22Rv1 (cell line): ENCODE measurements at regions not wholly inside any gene's neighbourhood (a gene's known extent, or its start where the extent isn't known, plus 50 kb on each side); places are given as distances from the start of the nearest gene placed in this dataset.

ENCODE experiments used
- CTCF ChIP-seq: fragments of 450-650 bp; IDR thresholded peaks from 2 replicates; pipeline ENCODE4 v1.5.1; 2017; ENCODE audit warnings: mild to moderate bottlenecking
- ZFX ChIP-seq: fragments of 450-650 bp; IDR thresholded peaks from 2 replicates; pipeline ENCODE4 v1.6.1; 2017; ENCODE audit warnings: antibody characterized with exemption, borderline replicate concordance

- no peak for TF ChIP-seq CTCF
- no peak for TF ChIP-seq ZFX
These were observed 623.2 kb upstream of the ID2 start for GRCh38 chr2:8058652-8059051.
